ENCODE measurements at regions not wholly inside any gene's neighbourhood (a gene's known extent, or its start where the extent isn't known, plus 50 kb on each side); places are given as distances from the start of the nearest gene placed in this dataset.

- no peaks in the 10 kb centered on the region for H3K27me3 ChIP-seq
- H3K9me3 ChIP-seq, result no peaks in the 10 kb centered on the region
- DNase-seq, result no peak
- no peak overlapping the region for H3K27ac ChIP-seq
- intact Hi-C loops (cut with DNase I), result no loop called here
- H3K4me1 ChIP-seq (ENCODE audit: insufficient read depth), result no peaks in the 10 kb centered on the region
- 54 to 74% (median 65%) methylated on average over 2 of the region's 2 CpGs for WGBS, 3 donors
- H3K4me3 ChIP-seq, result no peak overlapping the region
- TF ChIP-seq, protein P1, sequence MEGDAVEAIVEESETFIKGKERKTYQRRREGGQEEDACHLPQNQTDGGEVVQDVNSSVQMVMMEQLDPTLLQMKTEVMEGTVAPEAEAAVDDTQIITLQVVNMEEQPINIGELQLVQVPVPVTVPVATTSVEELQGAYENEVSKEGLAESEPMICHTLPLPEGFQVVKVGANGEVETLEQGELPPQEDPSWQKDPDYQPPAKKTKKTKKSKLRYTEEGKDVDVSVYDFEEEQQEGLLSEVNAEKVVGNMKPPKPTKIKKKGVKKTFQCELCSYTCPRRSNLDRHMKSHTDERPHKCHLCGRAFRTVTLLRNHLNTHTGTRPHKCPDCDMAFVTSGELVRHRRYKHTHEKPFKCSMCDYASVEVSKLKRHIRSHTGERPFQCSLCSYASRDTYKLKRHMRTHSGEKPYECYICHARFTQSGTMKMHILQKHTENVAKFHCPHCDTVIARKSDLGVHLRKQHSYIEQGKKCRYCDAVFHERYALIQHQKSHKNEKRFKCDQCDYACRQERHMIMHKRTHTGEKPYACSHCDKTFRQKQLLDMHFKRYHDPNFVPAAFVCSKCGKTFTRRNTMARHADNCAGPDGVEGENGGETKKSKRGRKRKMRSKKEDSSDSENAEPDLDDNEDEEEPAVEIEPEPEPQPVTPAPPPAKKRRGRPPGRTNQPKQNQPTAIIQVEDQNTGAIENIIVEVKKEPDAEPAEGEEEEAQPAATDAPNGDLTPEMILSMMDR (IDR thresholded peaks at IDR 0.05), result no peak
- TF ChIP-seq POLR2A (IDR thresholded peaks at IDR 0.05), result no peak
- no peaks in the 10 kb centered on the region for H3K36me3 ChIP-seq
These were observed 2641.8 kb upstream of the PCDH20 start for GRCh38 chr13:64057372-64058020.

DNA sequence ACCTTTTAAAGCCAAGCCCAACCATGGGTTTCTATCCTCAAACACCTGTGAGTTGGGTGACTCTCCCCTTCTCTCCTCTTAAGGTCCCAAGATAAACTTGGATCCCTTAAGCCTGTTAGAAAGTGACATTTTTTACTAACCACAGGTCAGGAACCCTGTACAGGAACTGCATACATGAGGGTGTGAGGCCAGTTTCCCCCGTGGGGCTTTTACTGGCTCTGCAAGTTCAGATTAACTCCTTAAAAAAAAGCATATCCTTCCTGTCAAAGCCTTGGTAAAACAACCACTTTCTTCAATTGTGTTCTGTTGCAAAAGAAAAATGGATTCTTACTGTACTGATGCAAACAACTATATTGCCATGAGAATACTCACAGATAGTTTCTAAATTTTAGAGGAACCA is 2638.7 kb upstream of the PCDH20 start:
- TF ChIP-seq, protein P1 (IDR thresholded peaks at IDR 0.05), result no peak
- TF ChIP-seq EP300 (IDR thresholded peaks at IDR 0.05) (no peak), POLR2A (IDR thresholded peaks at IDR 0.05) (no peak)
- 32 to 42% (median 41%) methylated on average over 1 of the region's 1 CpG for WGBS, 3 donors
- Histone ChIP-seq H3K4me3 (no peak overlapping the region), H3K27ac (no peak overlapping the region), H3K36me3 (no peaks in the 10 kb centered on the region), H3K4me1 (ENCODE audit: insufficient read depth) (no peaks in the 10 kb centered on the region), H3K9me3 (no peaks in the 10 kb centered on the region), H3K27me3 (no peaks in the 10 kb centered on the region)
- no peak for DNase-seq
- intact Hi-C loops (cut with DNase I), result no loop called here

GRCh38 chr13:64052521-64052920 is 2636.9 kb upstream of the PCDH20 start:
- Histone ChIP-seq H3K36me3 (no peaks in the 10 kb centered on the region), H3K9me3 (no peaks in the 10 kb centered on the region), H3K27ac (no peak overlapping the region), H3K4me1 (ENCODE audit: insufficient read depth) (no peaks in the 10 kb centered on the region), H3K27me3 (no peaks in the 10 kb centered on the region), H3K4me3 (no peak overlapping the region)
- TF ChIP-seq POLR2A (IDR thresholded peaks at IDR 0.05) (no peak), EP300 (IDR thresholded peaks at IDR 0.05) (no peak)
- TF ChIP-seq, protein P1 (IDR thresholded peaks at IDR 0.05), result no peak
- WGBS, 3 donors, result 63 to 67% (median 64%) methylated on average over 1 of the region's 1 CpG
- DNase-seq, result no peak
- intact Hi-C loops (cut with DNase I), result no loop called here

- Histone ChIP-seq H3K9me3 (no peaks in the 10 kb centered on the region), H3K4me3 (no peak overlapping the region), H3K27ac (no peak overlapping the region), H3K36me3 (no peaks in the 10 kb centered on the region), H3K27me3 (no peaks in the 10 kb centered on the region), H3K4me1 (ENCODE audit: insufficient read depth) (no peaks in the 10 kb centered on the region)
- TF ChIP-seq EP300 (IDR thresholded peaks at IDR 0.05) (no peak), POLR2A (IDR thresholded peaks at IDR 0.05) (no peak)
- TF ChIP-seq, protein P1 (IDR thresholded peaks at IDR 0.05), result no peak
- intact Hi-C loops (cut with DNase I), result no loop called here
- no peak for DNase-seq
These were observed 2635.6 kb upstream of the PCDH20 start for GRCh38 chr13:64051278-64051677.

Data from ovary (tissue), 7 donors.